ENCODE measurements at regions not wholly inside any gene's neighbourhood (a gene's known extent, or its start where the extent isn't known, plus 50 kb on each side); places are given as distances from the start of the nearest gene placed in this dataset.

- TF ChIP-seq, protein P1, sequence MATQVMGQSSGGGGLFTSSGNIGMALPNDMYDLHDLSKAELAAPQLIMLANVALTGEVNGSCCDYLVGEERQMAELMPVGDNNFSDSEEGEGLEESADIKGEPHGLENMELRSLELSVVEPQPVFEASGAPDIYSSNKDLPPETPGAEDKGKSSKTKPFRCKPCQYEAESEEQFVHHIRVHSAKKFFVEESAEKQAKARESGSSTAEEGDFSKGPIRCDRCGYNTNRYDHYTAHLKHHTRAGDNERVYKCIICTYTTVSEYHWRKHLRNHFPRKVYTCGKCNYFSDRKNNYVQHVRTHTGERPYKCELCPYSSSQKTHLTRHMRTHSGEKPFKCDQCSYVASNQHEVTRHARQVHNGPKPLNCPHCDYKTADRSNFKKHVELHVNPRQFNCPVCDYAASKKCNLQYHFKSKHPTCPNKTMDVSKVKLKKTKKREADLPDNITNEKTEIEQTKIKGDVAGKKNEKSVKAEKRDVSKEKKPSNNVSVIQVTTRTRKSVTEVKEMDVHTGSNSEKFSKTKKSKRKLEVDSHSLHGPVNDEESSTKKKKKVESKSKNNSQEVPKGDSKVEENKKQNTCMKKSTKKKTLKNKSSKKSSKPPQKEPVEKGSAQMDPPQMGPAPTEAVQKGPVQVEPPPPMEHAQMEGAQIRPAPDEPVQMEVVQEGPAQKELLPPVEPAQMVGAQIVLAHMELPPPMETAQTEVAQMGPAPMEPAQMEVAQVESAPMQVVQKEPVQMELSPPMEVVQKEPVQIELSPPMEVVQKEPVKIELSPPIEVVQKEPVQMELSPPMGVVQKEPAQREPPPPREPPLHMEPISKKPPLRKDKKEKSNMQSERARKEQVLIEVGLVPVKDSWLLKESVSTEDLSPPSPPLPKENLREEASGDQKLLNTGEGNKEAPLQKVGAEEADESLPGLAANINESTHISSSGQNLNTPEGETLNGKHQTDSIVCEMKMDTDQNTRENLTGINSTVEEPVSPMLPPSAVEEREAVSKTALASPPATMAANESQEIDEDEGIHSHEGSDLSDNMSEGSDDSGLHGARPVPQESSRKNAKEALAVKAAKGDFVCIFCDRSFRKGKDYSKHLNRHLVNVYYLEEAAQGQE (IDR thresholded peaks at IDR 0.05; ENCODE audit: low read depth, low read length) = no peak
- TF ChIP-seq, protein P2, sequence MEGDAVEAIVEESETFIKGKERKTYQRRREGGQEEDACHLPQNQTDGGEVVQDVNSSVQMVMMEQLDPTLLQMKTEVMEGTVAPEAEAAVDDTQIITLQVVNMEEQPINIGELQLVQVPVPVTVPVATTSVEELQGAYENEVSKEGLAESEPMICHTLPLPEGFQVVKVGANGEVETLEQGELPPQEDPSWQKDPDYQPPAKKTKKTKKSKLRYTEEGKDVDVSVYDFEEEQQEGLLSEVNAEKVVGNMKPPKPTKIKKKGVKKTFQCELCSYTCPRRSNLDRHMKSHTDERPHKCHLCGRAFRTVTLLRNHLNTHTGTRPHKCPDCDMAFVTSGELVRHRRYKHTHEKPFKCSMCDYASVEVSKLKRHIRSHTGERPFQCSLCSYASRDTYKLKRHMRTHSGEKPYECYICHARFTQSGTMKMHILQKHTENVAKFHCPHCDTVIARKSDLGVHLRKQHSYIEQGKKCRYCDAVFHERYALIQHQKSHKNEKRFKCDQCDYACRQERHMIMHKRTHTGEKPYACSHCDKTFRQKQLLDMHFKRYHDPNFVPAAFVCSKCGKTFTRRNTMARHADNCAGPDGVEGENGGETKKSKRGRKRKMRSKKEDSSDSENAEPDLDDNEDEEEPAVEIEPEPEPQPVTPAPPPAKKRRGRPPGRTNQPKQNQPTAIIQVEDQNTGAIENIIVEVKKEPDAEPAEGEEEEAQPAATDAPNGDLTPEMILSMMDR (IDR thresholded peaks at IDR 0.05) = no peak
These were observed 1299.4 kb downstream of the NCAM2 start (continued) for GRCh38 chr21:22297575-22297974.

- ChIA-PET CTCF (no interaction called here), POLR2A (no interaction called here)
- Histone ChIP-seq H3K9me3 (no peaks in the 10 kb centered on the region; the same call in 1 of the 2 replicates), H3K27me3 (ENCODE audit: insufficient read depth) (no peaks in the 10 kb centered on the region), H3K9me2 (no peaks in the 10 kb centered on the region), H2AFZ (ENCODE audit: low read depth) (no peak overlapping the region), H3K9ac (no peak overlapping the region), H3K27ac (ENCODE audit: low read depth in 2 of 2, low read length in 1 of 2) (no peak overlapping the region), H3K36me3 (replicated peaks in 1 of 2; ENCODE audit: control insufficient read depth in 1 of 2, insufficient read depth in 2 of 2, low read length in 1 of 2) (no peaks in the 10 kb centered on the region), H3K4me2 (no peak overlapping the region), H3K4me1 (ENCODE audit: control insufficient read depth in 1 of 2, insufficient read depth in 2 of 2, low read depth in 1 of 2, low read length in 1 of 2) (no peaks in the 10 kb centered on the region), H4K20me1 (ENCODE audit: insufficient read depth) (no peaks in the 10 kb centered on the region), H3F3A (replicated peaks; ENCODE audit: insufficient read depth) (no peaks in the 10 kb centered on the region), H3K79me2 (ENCODE audit: insufficient read depth) (no peaks in the 10 kb centered on the region), H3K4me3 (ENCODE audit: low read depth in 2 of 2, low read length in 1 of 2) (no peak overlapping the region)
- no peak for DNase-seq
- TF ChIP-seq GABPA (IDR thresholded peaks at IDR 0.05; ENCODE audit: low read depth) (no peak), POLR2AphosphoS5 (IDR thresholded peaks at IDR 0.05; ENCODE audit: low read depth, low read length) (no peak), TEAD4 (IDR thresholded peaks at IDR 0.05; ENCODE audit: borderline replicate concordance, insufficient read depth) (no peak), TCF12 (IDR thresholded peaks at IDR 0.05) (no peak), IRF3 (IDR thresholded peaks at IDR 0.05; ENCODE audit: low read depth, low read length) (no peak), FOSL2 (IDR thresholded peaks at IDR 0.05; ENCODE audit: borderline replicate concordance, low read depth) (no peak), SMC3 (IDR thresholded peaks at IDR 0.05; ENCODE audit: low read depth, low read length) (no peak), ELF1 (IDR thresholded peaks at IDR 0.05) (no peak)
- TF ChIP-seq, protein P2 (IDR thresholded peaks at IDR 0.05) = no peak
- WGBS (ENCODE audit: low lambda C conversion rate) = 11% methylated on average over 2 of the region's 2 CpGs
These were observed 1313.7 kb downstream of the NCAM2 start for GRCh38 chr21:22311741-22312462.

Data from SK-N-SH (cell line).